Trophoblast cell (in vitro differentiated cells and primary cell): ENCODE measurements at regions not wholly inside any gene's neighbourhood (a gene's known extent, or its start where the extent isn't known, plus 50 kb on each side); places are given as distances from the start of the nearest gene placed in this dataset.

ENCODE experiments used
- DNase-seq, 2 donors: peaks; one replicate each; pipeline ENCODE4 v3.0.0-alpha.2; 2016
- H2AFZ ChIP-seq: 2 replicates; pipeline ENCODE4 v1.6.1; 2013; ENCODE audit warnings: low read length, moderate library complexity, mild to moderate bottlenecking; ENCODE audit not compliant: insufficient read depth, poor library complexity
- H2AK5ac ChIP-seq: 2 replicates; pipeline ENCODE4 v1.6.1; 2013; ENCODE audit warnings: mild to moderate bottlenecking, low read length
- H2BK120ac ChIP-seq: 2 replicates; pipeline ENCODE4 v1.6.1; 2013; ENCODE audit warnings: low read length, mild to moderate bottlenecking, moderate library complexity; ENCODE audit not compliant: insufficient read depth, poor library complexity
- H2BK12ac ChIP-seq: 2 replicates; pipeline ENCODE4 v1.6.1; 2013; ENCODE audit warnings: mild to moderate bottlenecking, low read length, moderate library complexity
- H2BK5ac ChIP-seq: 2 replicates; pipeline ENCODE4 v1.6.1; 2013; ENCODE audit warnings: low read length, low read depth, moderate library complexity, mild to moderate bottlenecking; ENCODE audit not compliant: poor library complexity
- H3K14ac ChIP-seq: 2 replicates; pipeline ENCODE4 v1.6.1; 2013; ENCODE audit warnings: mild to moderate bottlenecking, low read length
- H3K18ac ChIP-seq: 2 replicates; pipeline ENCODE4 v1.6.1; 2013; ENCODE audit warnings: mild to moderate bottlenecking, low read length
- H3K23ac ChIP-seq: 2 replicates; pipeline ENCODE4 v1.6.1; 2013; ENCODE audit warnings: low read length
- H3K27ac ChIP-seq: 2 replicates; pipeline ENCODE4 v1.5.1; 2013; ENCODE audit warnings: low read depth, mild to moderate bottlenecking, inconsistent platforms, low read length, moderate library complexity
- H3K27me3 ChIP-seq: 2 replicates; pipeline ENCODE4 v1.6.1; 2013; ENCODE audit warnings: inconsistent platforms, mild to moderate bottlenecking, low read length, moderate library complexity; ENCODE audit not compliant: insufficient read depth
- H3K36me3 ChIP-seq, 2 experiments: 1 replicate in 1 of 2; 2 replicates in 1 of 2; pipeline ENCODE4 v1.6.1; 2013; ENCODE audit warnings: low read length in 2 of 2, mild to moderate bottlenecking in 2 of 2, moderate library complexity in 1 of 2; ENCODE audit not compliant: insufficient read depth in 2 of 2, control insufficient read depth in 1 of 2
- H3K4ac ChIP-seq: 2 replicates; pipeline ENCODE4 v1.6.1; 2013; ENCODE audit warnings: low read depth, mild to moderate bottlenecking, low read length, moderate library complexity
- H3K4me1 ChIP-seq, 2 experiments: 1 replicate in 1 of 2; 2 replicates in 1 of 2; pipeline ENCODE4 v1.6.1; 2013; ENCODE audit warnings: low read length in 2 of 2, mild to moderate bottlenecking in 2 of 2, moderate library complexity in 1 of 2; ENCODE audit not compliant: insufficient read depth in 2 of 2, control insufficient read depth in 1 of 2
- H3K4me2 ChIP-seq: 2 replicates; pipeline ENCODE4 v1.6.1; 2013; ENCODE audit warnings: inconsistent platforms, mild to moderate bottlenecking, low read length, moderate library complexity
- H3K4me3 ChIP-seq: 2 replicates; pipeline ENCODE4 v1.5.1; 2013; ENCODE audit warnings: mild to moderate bottlenecking, low read depth, low read length, inconsistent platforms
- H3K79me1 ChIP-seq: one replicate; pipeline ENCODE4 v1.6.1; 2013; ENCODE audit warnings: low read length
- H3K79me2 ChIP-seq: 2 replicates; pipeline ENCODE4 v1.6.1; 2013; ENCODE audit warnings: low read length, mild to moderate bottlenecking; ENCODE audit not compliant: control insufficient read depth, insufficient read depth, poor library complexity
- H3K9ac ChIP-seq: 2 replicates; pipeline ENCODE4 v1.6.1; 2013; ENCODE audit warnings: mild to moderate bottlenecking, low read length
- H3K9me3 ChIP-seq: 2 replicates; pipeline ENCODE4 v1.6.1; 2013; ENCODE audit warnings: low read depth, mild to moderate bottlenecking, control low read depth, inconsistent platforms, low read length; ENCODE audit not compliant: insufficient read depth
- H4K12ac ChIP-seq: 2 replicates; pipeline ENCODE4 v1.6.1; 2013; ENCODE audit warnings: low read depth, mild to moderate bottlenecking, low read length, moderate library complexity
- H4K8ac ChIP-seq: 2 replicates; pipeline ENCODE4 v1.6.1; 2013; ENCODE audit warnings: low read depth, mild to moderate bottlenecking, low read length, moderate library complexity
- H4K91ac ChIP-seq: one replicate; pipeline ENCODE4 v1.6.1; 2013; ENCODE audit warnings: low read depth, mild to moderate bottlenecking, low read length, moderate library complexity
- WGBS: extraction: QIAGEN DNeasy Blood & Tissue Kit; methylation state at CpG from one replicate; pipeline ENCODE4 v1.1.7; 2013; ENCODE audit warnings: missing lambda C conversion rate; ENCODE audit not compliant: insufficient read length, insufficient coverage; ENCODE audit errors: extremely low coverage; 5-methylcytosine and 5-hydroxymethylcytosine counted together

DNA sequence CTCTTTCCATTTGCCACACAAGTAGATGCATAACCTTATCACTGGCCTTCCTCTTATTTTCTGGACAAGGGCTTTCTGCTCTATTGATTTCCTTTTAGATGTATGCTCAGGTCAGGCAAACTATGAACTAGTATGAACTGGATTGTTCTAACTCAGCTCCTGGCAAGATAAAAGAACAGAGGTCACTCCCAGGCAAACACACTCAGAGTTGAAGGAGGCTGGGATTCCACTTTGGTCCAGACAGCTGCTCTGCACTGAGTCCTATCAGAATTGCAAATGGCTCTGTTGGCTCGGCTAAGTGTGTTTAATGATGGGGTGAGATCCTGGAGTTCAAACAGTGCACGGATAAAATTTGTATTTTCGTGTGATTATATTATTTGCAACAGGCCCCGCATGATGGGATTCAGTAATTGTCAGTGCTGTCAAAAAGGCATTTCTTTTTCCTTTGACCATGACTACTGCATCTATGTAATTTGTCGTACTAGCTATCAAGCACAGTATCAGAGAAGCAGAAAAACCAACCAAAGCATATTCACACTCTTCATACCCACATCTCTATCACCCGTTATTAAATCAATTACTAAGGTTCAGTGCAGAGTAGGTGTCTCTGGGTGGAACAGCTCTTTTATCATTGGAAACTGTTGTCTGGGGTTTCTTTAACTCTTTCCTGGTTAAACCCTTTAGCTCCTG is 288.1 kb upstream of the PRKCQ start:
- H3K27ac ChIP-seq: no peak overlapping the region
- WGBS: 100% methylated on average over 1 of the region's 6 CpGs

DNA sequence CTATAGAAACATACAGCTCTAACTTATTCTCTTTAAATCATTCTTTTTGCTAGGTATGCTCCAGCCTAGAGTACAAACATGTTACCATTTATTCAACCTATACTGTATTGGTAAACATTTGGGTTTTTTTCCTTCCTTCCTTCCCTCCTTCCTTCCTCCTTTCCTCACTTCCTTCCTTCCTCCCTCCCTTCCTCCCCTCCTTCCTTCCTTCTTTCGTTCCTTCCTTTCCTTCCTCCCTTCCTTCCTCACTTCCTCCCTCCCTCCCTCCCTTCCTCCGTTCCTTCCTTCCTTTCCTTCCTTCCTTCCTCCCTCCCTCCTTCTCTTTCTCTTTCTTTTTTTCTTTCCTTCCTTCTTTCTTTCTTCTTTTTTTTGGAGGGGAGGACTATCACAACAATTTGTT is 286.7 kb upstream of the PRKCQ start:
- H2AFZ ChIP-seq: no peak overlapping the region
- H3K79me2 ChIP-seq: no peaks in the 10 kb centered on the region
- no peaks in the 10 kb centered on the region for H3K27me3 ChIP-seq
- no peaks in the 10 kb centered on the region for H3K36me3 ChIP-seq
- no peak overlapping the region for H3K27ac ChIP-seq
- H3K9ac ChIP-seq: no peak overlapping the region
- no peaks in the 10 kb centered on the region for H3K4me1 ChIP-seq
- H4K12ac ChIP-seq: no peak overlapping the region
- H3K4ac ChIP-seq: no peak overlapping the region
- H3K23ac ChIP-seq: no peak overlapping the region
- H3K79me1 ChIP-seq: no peaks in the 10 kb centered on the region
- no peak overlapping the region for H4K91ac ChIP-seq
- H2BK5ac ChIP-seq: no peak overlapping the region
- H3K9me3 ChIP-seq: no peaks in the 10 kb centered on the region
- no peak overlapping the region for H3K18ac ChIP-seq
- no peak overlapping the region for H3K4me3 ChIP-seq
- no peak overlapping the region for H2AK5ac ChIP-seq
- no CpG with 5 or more reads among the region's 2 CpGs for WGBS
- no peak overlapping the region for H3K4me2 ChIP-seq
- H2BK12ac ChIP-seq: no peak overlapping the region
- H3K14ac ChIP-seq: no peak overlapping the region
- no peak overlapping the region for H4K8ac ChIP-seq
- no peak for DNase-seq
- H2BK120ac ChIP-seq: no peak overlapping the region

More for the DNA sequence above, 288.1 kb upstream of the PRKCQ start:
- Histone ChIP-seq H2BK5ac (no peak overlapping the region), H2BK120ac (no peak overlapping the region), H3K4ac (no peak overlapping the region), H3K36me3 (no peaks in the 10 kb centered on the region), H3K27me3 (no peaks in the 10 kb centered on the region), H3K79me1 (no peaks in the 10 kb centered on the region), H3K18ac (no peak overlapping the region), H3K4me2 (no peak overlapping the region), H4K8ac (no peak overlapping the region), H3K9me3 (no peaks in the 10 kb centered on the region), H3K9ac (no peak overlapping the region), H3K79me2 (no peaks in the 10 kb centered on the region), H2AK5ac (no peak overlapping the region), H4K91ac (no peak overlapping the region), H3K23ac (no peak overlapping the region), H2AFZ (no peak overlapping the region), H3K14ac (no peak overlapping the region), H3K4me3 (no peak overlapping the region), H3K4me1 (no peaks in the 10 kb centered on the region), H4K12ac (no peak overlapping the region), H2BK12ac (no peak overlapping the region)
- no peak for DNase-seq

DNA sequence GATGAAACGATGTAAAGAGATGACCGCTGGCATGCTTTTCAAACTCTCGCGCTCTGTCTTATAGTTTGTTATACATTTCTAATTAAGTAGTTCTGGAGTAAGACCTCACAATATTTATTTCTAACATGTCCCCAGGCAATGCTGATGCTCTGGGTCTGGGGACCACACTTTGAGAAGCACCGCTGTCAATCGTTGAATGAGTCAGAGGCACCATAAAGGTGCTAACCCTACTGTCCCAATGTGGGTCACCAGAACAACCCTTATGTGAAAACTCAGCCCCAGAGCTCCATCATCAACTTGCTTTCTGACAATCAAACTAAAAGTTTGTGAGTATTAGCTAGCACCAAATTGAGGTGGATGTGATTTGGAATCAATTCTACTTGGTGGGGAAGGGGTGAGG is 284.1 kb upstream of the PRKCQ start:
- no peak overlapping the region for H4K91ac ChIP-seq
- H3K18ac ChIP-seq: no peak overlapping the region
- H2AFZ ChIP-seq: no peak overlapping the region
- WGBS: no CpG with 5 or more reads among the region's 6 CpGs
- no peaks in the 10 kb centered on the region for H3K79me2 ChIP-seq
- H3K36me3 ChIP-seq: no peaks in the 10 kb centered on the region
- no peak overlapping the region for H3K14ac ChIP-seq
- no peak overlapping the region for H4K8ac ChIP-seq
- H4K12ac ChIP-seq: no peak overlapping the region
- H3K79me1 ChIP-seq: no peaks in the 10 kb centered on the region
- no peak overlapping the region for H3K23ac ChIP-seq
- no peak overlapping the region for H2AK5ac ChIP-seq
- H3K4me1 ChIP-seq: no peaks in the 10 kb centered on the region
- H2BK12ac ChIP-seq: no peak overlapping the region
- H2BK5ac ChIP-seq: no peak overlapping the region
- H3K4me2 ChIP-seq: no peak overlapping the region
- no peak overlapping the region for H3K27ac ChIP-seq
- H3K4me3 ChIP-seq: no peak overlapping the region
- no peak for DNase-seq
- H3K27me3 ChIP-seq: no peaks in the 10 kb centered on the region
- H2BK120ac ChIP-seq: no peak overlapping the region
- no peak overlapping the region for H3K9ac ChIP-seq
- no peak overlapping the region for H3K4ac ChIP-seq
- no peaks in the 10 kb centered on the region for H3K9me3 ChIP-seq

DNA sequence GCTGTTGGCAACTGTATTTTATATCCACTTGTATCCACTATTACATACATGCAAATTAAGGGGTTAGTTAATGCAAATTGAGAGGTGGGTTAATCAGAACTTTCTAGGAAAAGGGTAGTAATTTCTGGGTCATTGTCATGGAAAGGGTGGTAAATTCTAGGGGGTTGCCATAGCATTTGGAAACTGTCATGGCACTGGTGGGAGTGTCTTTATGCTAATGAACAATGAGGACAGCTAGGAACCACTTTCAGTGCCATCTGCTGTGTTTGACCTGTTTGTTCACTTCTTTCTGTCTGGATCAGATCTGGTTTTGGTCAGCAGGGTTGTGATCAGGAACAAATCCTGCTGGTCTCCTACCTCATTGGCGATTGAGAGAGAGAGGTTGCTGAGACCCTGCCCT is 283.3 kb upstream of the PRKCQ start:
- no peaks in the 10 kb centered on the region for H3K4me1 ChIP-seq
- no peak overlapping the region for H3K14ac ChIP-seq
- H3K79me2 ChIP-seq: no peaks in the 10 kb centered on the region
- H2AFZ ChIP-seq: no peak overlapping the region
- H3K27ac ChIP-seq: no peak overlapping the region
- no peak overlapping the region for H2BK5ac ChIP-seq
- no CpG with 5 or more reads among the region's 1 CpG for WGBS
- no peak overlapping the region for H4K8ac ChIP-seq
- H2AK5ac ChIP-seq: no peak overlapping the region
- H3K9ac ChIP-seq: no peak overlapping the region
- H4K12ac ChIP-seq: no peak overlapping the region
- H3K4ac ChIP-seq: no peak overlapping the region
- H3K79me1 ChIP-seq: no peaks in the 10 kb centered on the region
- no peak overlapping the region for H2BK12ac ChIP-seq
- no peak overlapping the region for H3K4me3 ChIP-seq
- H3K4me2 ChIP-seq: no peak overlapping the region
- H3K36me3 ChIP-seq: no peaks in the 10 kb centered on the region
- H4K91ac ChIP-seq: no peak overlapping the region
- no peaks in the 10 kb centered on the region for H3K9me3 ChIP-seq
- H3K27me3 ChIP-seq: no peaks in the 10 kb centered on the region
- no peak overlapping the region for H2BK120ac ChIP-seq
- DNase-seq: no peak
- no peak overlapping the region for H3K18ac ChIP-seq
- no peak overlapping the region for H3K23ac ChIP-seq
